Fibroblast of lung (primary cell): ENCODE measurements at regions not wholly inside any gene's neighbourhood (a gene's known extent, or its start where the extent isn't known, plus 50 kb on each side); places are given as distances from the start of the nearest gene placed in this dataset.

Experiments used
- CTCF ChIP-seq, 2 donors: IDR thresholded peaks in 1 of 2; conservative IDR thresholded peaks in 1 of 2; 1 replicate in 1 of 2; 2 replicates in 1 of 2; pipeline ENCODE4 v1.5.1; 2011 to 2012; ENCODE audit warnings: low read length in 2 of 2, control low read depth in 1 of 2, inconsistent platforms in 1 of 2, low read depth in 1 of 2, mild to moderate bottlenecking in 1 of 2
- EZH2 ChIP-seq: IDR thresholded peaks from 2 replicates; pipeline ENCODE4 v1.5.1; 2012; ENCODE audit warnings: low read length, control low read depth, mild to moderate bottlenecking; ENCODE audit errors: missing control alignments

- TF ChIP-seq CTCF (conservative IDR thresholded peaks at IDR 0.05 in 1 of 2, IDR thresholded peaks at IDR 0.05 in 1 of 2; ENCODE audit: low read depth in 1 of 2, low read length in 2 of 2), result no peak
- TF ChIP-seq EZH2, result no peak
These were observed 88.3 kb upstream of the COL21A1 start for GRCh38 chr6:56335726-56336125.
